ENCODE measurements at regions not wholly inside any gene's neighbourhood (a gene's known extent, or its start where the extent isn't known, plus 50 kb on each side); places are given as distances from the start of the nearest gene placed in this dataset.
"Not testable (repeated sequence)": the region's sequence is repeated elsewhere in the genome, so short reads cannot be mapped to it uniquely, and the experiment has no call there.

GRCh38 chr16:31703526-31704128 is 170.0 kb upstream of the ZNF267 start:
- DNase-seq = no peak

DNA sequence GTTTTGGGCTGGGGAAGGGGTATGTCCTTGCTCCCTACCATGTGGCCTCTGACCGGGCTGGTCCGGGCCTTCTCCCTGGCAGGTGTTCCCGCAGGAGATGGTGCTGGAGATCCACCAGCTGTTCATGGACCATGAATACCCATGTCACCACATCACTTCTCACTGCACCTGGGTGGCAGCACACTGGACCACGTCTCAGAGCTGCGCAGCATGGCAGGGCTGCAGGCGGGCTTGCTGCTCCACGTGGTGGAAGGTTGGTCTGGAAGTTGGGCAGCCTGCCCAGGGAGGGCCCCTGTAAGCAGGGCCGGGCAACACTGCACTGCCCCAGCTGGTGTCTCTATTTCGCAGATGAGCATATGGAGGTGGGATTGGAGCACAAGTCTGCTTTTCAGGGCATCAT is 169.5 kb upstream of the ZNF267 start:
- no peak for DNase-seq

- DNase-seq = no peak
Observed at GRCh38 chr16:31705371-31705770, 168.2 kb upstream of the ZNF267 start.

GRCh38 chr16:31706318-31706717 is 167.3 kb upstream of the ZNF267 start:
- no peak for DNase-seq

DNA sequence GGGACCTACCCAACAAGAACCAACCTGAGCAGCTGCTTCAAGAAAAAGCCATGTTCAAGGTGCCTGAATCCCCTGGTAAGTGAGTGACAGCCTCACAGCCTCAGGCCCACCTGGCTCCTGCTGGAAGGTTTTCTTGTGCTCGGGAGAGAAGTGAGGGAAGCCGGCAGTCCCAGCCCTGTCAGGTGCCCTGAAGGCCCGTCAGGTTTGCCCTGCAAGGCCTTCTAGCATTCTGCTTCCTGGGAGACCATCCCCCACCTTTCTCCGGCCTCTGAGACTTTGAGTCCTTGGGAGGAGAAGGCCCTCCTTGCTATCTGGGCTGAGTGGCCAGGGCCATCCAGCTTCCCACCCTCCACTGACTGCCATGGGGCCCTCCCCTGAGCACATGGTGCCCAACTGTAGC is 166.7 kb upstream of the ZNF267 start:
- DNase-seq = no peak

DNA sequence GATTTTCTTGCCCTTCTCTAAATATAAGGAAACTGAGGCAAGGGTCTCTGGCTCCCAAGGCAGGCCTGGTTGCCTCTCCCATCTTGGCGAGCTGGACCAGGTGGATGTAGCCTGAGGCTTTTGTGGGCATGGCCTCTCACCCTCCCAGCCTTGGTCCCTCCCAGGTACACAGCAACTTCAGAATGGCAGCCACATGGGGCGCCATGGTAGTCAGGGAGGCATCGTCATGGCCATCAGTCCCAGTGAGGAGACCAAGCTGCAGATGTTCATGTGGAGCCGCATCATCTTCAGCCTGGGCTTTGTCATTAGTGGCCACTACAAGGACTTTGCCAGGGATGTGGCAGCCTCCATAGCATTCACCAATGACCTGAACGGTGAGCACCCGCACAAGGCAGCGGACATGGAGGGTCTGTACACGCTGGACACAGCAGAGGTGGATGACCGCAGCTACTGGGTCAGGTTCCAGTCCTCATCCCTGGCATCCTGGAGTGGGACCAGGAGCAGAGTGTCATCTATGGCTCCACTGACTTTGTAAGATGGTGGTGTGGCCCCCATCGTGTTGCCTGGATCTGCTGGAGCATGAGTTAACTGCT is 165.8 kb upstream of the ZNF267 start:
- DNase-seq = no peak

DNA sequence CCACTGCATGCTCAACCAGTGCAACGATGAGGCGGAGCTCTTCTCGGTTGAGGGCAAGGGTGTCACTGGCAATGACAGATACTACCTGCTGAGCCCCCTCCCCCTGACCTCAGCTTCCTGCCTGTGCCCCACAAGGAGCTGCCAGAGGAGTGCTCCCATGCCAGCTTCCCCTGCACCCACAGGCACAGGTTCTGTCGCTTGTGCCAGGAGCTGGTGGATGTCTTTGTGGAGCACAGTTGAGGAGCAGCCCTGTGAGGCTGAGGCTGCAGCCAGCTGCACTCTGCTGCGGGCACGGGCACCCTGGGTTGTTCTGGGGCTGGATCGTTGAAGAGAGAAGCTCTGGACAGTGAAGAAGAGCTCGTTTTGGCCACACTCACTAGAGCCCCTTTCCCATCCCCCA is 165.3 kb upstream of the ZNF267 start:
- no peak for DNase-seq

DNA sequence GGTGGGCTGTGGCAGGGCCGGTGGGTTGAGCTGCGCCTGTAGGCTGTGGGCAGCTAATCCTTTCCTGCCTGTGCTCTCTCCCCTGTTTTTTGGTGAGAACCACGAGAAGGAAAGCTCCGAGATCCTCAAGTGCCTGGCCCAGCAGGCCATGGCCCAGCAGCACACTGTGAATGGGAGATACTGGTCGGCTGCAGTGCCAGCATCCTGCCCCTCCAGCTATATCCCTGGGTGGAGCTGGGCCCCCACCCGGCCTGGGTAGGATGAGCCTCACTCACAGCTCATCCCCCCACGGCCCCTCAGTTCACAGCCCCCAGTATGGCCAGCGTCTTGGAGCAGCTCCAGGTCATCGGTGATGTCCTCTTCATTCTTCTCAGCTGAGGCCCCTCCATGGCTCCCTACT is 164.4 kb upstream of the ZNF267 start:
- DNase-seq = no peak

DNA sequence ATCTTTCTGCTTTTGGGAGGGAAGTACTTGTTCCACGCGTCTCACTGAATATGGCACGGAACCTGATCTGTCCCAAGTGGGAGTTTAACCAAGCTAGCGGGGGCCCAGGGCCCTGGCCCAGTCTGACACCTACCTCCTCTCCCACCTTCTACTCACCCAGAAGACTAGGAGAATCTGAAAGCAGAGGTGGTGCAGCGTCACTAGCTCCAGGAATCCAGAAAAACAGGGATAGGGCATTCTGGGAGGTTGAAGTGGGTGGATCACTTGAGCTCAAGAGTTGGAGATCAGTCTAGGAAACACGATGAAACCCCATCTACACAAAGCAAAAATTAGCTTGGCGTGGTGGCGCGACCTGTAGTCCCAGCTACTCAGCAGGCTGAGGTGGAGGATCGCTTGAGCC is 163.5 kb upstream of the ZNF267 start:
- DNase-seq = no peak

GRCh38 chr16:31710880-31711279 is 162.7 kb upstream of the ZNF267 start:
- DNase-seq = no peak

- DNase-seq = no peak
Observed at GRCh38 chr16:31711344-31711845, 162.2 kb upstream of the ZNF267 start.

DNA sequence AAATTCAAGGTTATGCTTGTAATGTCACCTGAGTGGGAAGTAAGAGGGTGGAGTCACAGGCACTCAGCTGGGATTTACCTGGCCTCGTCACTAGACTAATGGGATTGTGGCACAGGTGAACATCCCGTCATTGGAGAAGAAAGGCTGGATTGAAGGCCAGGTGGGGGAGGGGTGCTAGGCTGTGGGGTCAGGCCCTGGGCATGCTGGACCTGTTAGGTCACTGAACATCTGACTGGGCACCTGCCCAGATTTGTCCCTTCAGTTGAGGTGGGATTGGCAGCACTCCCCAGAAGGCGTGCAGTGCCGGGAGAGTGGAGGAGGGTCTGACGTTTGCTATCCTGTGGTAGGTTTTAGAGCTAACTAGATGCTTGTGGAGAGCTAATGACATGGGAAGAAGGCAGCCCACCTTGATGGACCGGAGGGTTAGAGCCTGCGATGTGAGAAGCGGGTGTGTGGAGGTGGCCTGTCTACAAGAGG is 161.5 kb upstream of the ZNF267 start:
- DNase-seq = no peak

DNA sequence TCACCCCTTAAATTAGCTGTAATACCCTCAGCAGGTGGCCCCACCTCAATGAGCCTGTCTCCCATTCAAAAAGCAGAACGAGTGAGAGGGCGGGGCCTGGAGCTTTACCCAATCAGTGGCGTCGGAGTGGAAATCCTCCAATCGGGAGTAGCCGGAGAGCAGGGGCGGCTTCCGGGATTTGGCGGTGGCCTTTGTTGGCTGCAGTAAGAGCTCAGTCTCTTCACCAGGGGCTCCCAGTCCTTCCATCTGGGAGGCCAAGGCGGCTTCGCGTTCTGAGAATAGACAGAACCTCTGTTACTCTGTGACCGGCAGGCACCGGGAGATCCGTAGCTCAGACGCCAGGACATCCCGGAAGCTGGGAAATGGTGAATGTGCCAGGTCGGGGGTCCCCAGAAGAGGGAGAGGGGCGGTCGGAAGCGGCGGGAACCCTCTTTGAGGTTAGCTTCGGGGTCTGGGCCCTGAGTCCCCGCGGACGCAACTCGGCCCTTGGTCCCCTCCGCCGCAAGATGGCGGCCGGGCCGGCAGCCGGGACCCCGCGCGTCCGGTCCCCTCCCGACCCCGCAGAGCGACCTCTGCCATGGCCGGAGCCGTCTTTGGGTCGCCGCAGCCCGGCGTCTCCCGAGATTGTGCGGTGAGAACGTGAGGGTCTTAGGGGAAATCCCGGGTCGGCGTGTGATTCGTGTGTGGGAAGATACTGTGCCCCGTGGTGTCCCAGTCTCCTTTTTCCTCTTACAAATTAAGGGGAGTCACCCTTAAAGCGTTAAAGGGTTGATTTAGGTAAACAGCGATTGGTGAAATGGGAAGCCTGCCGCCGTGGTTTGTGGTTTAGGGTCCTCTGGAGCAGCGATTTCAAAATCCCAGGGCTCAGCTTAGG is 160.3 kb upstream of the ZNF267 start:
- peak; percentile 92 for DNase-seq

- no peak for DNase-seq
Observed at GRCh38 chr16:31713945-31714902, 159.4 kb upstream of the ZNF267 start.

GRCh38 chr16:31714903-31715504 is 158.6 kb upstream of the ZNF267 start:
- no peak for DNase-seq

DNA sequence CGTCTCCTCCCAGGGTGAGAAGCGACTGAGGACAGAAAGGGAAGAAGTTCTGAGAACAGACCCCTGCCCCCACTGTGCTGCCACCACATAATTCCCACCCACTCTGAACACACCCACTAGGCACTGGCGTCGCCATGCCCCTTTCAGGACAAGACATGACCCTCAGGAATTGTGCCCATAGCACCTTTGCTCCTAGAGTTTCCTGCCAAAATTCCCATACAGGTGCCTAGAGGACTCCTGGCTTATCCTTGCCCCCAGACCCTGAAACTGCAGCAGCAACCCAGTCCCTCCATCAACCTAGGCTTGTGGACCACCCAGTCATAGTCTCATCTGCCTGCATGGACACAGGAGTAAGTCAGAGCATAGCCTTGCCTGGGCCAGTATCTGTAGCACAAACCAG is 157.7 kb upstream of the ZNF267 start:
- no peak for DNase-seq

GRCh38 chr16:31718998-31719397 is 154.6 kb upstream of the ZNF267 start:
- DNase-seq = no peak

- no peak for DNase-seq
Observed at GRCh38 chr16:31727553-31727952, 146.1 kb upstream of the ZNF267 start.

- DNase-seq = no peak
Observed at GRCh38 chr16:31734265-31734664, 139.3 kb upstream of the ZNF267 start.

GRCh38 chr16:31745098-31745497 is 128.5 kb upstream of the ZNF267 start:
- not testable (repeated sequence) for DNase-seq

- DNase-seq = no peak
Observed at GRCh38 chr16:31745900-31746299, 127.7 kb upstream of the ZNF267 start.

GRCh38 chr16:31754998-31755615 is 118.5 kb upstream of the ZNF267 start:
- no peak for DNase-seq
